BLaER1 treated with 17β-estradiol and CSF1 and Interleukin-3, amounts not matched to agents 10 nM and 100 nM (cell line): ENCODE measurements at regions not wholly inside any gene's neighbourhood (a gene's known extent, or its start where the extent isn't known, plus 50 kb on each side); places are given as distances from the start of the nearest gene placed in this dataset.

Experiments used
- H3K27ac ChIP-seq, 11 experiments: shearing (Covaris generic); formaldehyde crosslinking; 2 replicates each; pipeline ENCODE4 v1.8.1; 2022
- H3K27me3 ChIP-seq, 11 experiments: shearing (Covaris generic); formaldehyde crosslinking; 2 replicates each; pipeline ENCODE4 v1.8.1; 2022
- H3K36me3 ChIP-seq, 11 experiments: shearing (Covaris generic); formaldehyde crosslinking; 2 replicates each; pipeline ENCODE4 v1.8.1; 2022
- H3K4me1 ChIP-seq, 10 experiments: shearing (Covaris generic); formaldehyde crosslinking; 2 replicates each; pipeline ENCODE4 v1.8.1; 2022
- H3K4me2 ChIP-seq, 11 experiments: shearing (Covaris generic); formaldehyde crosslinking; 2 replicates each; pipeline ENCODE4 v1.8.1; 2022
- H3K4me3 ChIP-seq, 10 experiments: shearing (Covaris generic); formaldehyde crosslinking; 2 replicates each; pipeline ENCODE4 v1.8.1; 2022
- H3K9ac ChIP-seq, 11 experiments: shearing (Covaris generic); formaldehyde crosslinking; 2 replicates each; pipeline ENCODE4 v1.8.1; 2022
- H3K9me3 ChIP-seq, 11 experiments: shearing (Covaris generic); formaldehyde crosslinking; replicated peaks in 1 of 11; 2 replicates each; pipeline ENCODE4 v1.8.1; 2022
- H4K20me1 ChIP-seq, 11 experiments: shearing (Covaris generic); formaldehyde crosslinking; 2 replicates each; pipeline ENCODE4 v1.8.1; 2022
- Cebpa-rat ChIP-seq, 11 experiments: shearing (Covaris generic); IDR thresholded peaks; 2 replicates each; pipeline ENCODE4 v1.8.1; 2022

DNA sequence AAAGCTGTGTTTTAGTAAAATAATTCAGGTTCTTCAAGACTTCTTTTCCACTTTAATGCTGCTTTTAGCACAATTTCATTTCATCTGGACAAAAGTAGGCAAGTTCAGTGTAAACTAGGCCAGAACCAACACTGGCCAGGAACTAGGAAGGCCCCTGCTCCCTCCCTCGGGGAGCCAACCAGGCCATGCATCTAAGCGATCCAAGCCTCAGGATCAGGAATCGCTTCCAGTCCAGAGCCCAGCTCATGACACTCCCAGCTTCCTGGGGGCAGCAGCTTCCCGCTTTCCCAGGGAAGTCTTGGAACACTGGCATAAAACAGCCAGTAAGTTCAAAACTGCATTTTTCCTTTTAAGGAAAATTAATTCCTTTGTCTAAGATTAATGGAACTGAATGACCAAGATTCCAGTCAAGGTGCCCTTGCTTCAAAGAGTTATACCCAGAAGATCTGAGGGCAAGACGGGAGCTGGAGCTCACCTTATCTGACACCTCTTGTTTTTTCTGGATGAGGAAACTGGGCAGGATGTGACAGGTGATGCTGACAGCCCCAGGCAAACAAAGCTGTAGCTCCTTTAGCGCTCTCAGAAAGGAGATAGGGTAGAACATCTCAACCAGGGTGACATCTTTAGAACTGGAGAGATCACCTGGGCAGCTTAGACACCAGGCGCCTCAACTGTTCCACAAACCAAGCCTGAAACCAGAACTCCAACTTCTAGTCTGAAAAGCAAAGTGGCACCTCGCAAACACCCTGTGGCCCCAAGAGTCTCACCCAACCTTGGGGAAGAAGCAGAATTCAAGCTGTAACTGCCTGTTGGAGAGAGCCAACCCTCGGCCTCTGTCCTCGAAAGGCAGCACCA lies 61.4 kb upstream of the PNMA1 start:
- H3K9ac ChIP-seq: peak overlapping the region in 2 of 11 experiments; percentile 14 to 26; a peak in 1 of 22 replicates
- H3K9me3 ChIP-seq: no peaks in the 10 kb centered on the region
- H3K4me2 ChIP-seq: peak overlapping the region; percentile 25 to 97 (median 57); a peak in 17 of 22 replicates
- peaks cover 87 to 100% (median 96%) of the 10 kb centered on the region in 10 experiments for H3K4me1 ChIP-seq
- peaks cover 58 to 75% (median 70%) of the 10 kb centered on the region in 11 experiments; a peak in 21 of 22 replicates for H4K20me1 ChIP-seq
- H3K27ac ChIP-seq: peak overlapping the region in 9 of 11 experiments; percentile 5 to 88 (median 31); a peak in 11 of 22 replicates
- no peaks in the 10 kb centered on the region for H3K27me3 ChIP-seq
- H3K4me3 ChIP-seq: no peak overlapping the region
- TF ChIP-seq Cebpa-rat (IDR thresholded peaks at IDR 0.05): no peak
- H3K36me3 ChIP-seq: peaks cover 0 to 14% (median 4%) of the 10 kb centered on the region in 11 experiments; a peak in 6 of 22 replicates

DNA sequence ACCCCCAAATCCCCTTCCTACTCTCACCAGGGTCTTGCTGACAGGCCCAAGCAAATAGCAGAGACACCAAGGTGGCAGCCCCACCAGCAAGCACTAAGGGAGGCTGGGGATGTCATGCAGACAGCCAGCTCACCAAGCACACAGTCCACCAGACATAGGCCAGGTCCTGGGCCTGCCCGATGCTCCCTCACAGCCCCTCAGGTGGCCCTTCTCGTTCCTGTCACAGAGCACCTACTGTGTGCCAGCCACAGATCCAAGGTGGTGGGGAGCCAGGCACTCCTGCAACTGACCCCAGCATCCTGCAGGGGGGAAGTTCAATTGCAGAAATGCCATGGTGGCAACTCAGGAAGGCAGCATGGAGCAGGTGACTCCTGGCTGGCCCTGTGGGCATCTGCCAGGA lies 60.5 kb upstream of the PNMA1 start:
- Histone ChIP-seq H3K9ac (peak overlapping the region in 3 of 11 experiments; percentile 26 to 44 (median 40); a peak in 4 of 22 replicates), H3K4me1 (peaks cover 87 to 100% (median 96%) of the 10 kb centered on the region in 10 experiments), H3K27me3 (no peaks in the 10 kb centered on the region)

DNA sequence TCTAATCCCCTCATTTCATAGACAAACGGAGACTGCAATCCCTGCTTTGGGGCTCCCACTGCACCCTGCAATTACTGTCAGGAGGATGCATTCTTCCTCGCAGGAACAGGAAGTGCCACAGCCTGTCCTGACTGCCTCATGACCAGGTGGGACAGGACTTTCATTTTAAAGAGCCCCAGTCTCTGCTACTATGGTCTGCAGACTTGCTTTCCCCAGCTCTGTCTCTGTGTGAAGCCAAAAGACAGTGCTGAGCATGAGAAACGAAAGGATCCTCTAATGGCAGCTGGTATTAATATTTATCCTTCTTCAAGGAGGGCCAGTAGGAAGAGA lies 60.0 kb upstream of the PNMA1 start:
- peaks cover 64 to 84% (median 77%) of the 10 kb centered on the region in 11 experiments; a peak in 21 of 22 replicates for H4K20me1 ChIP-seq
- H3K9me3 ChIP-seq: no peaks in the 10 kb centered on the region
- H3K27me3 ChIP-seq: no peaks in the 10 kb centered on the region
- peak overlapping the region in 9 of 11 experiments; percentile 9 to 88 (median 44); a peak in 17 of 22 replicates for H3K27ac ChIP-seq
- peak overlapping the region; percentile 25 to 97 (median 57) for H3K4me2 ChIP-seq
- H3K4me1 ChIP-seq: peaks cover 89 to 100% (median 99%) of the 10 kb centered on the region in 10 experiments
- H3K9ac ChIP-seq: peak overlapping the region in 3 of 11 experiments; percentile 26 to 44 (median 40); a peak in 5 of 22 replicates
- no peak for TF ChIP-seq Cebpa-rat (IDR thresholded peaks at IDR 0.05)
- no peak overlapping the region for H3K4me3 ChIP-seq
- peaks cover 0 to 8% (median 3%) of the 10 kb centered on the region in 11 experiments; a peak in 5 of 22 replicates for H3K36me3 ChIP-seq

More for the DNA sequence above, 60.5 kb upstream of the PNMA1 start:
- H3K36me3 ChIP-seq: peaks cover 0 to 8% (median 3%) of the 10 kb centered on the region in 11 experiments; a peak in 5 of 22 replicates
- no peak for TF ChIP-seq Cebpa-rat (IDR thresholded peaks at IDR 0.05)
- peak overlapping the region; percentile 25 to 97 (median 57) for H3K4me2 ChIP-seq
- peak overlapping the region in 9 of 11 experiments; percentile 9 to 88 (median 44); a peak in 17 of 22 replicates for H3K27ac ChIP-seq
- no peak overlapping the region for H3K4me3 ChIP-seq
- no peaks in the 10 kb centered on the region for H3K9me3 ChIP-seq
- H4K20me1 ChIP-seq: peaks cover 64 to 79% (median 76%) of the 10 kb centered on the region in 11 experiments; a peak in 21 of 22 replicates

DNA sequence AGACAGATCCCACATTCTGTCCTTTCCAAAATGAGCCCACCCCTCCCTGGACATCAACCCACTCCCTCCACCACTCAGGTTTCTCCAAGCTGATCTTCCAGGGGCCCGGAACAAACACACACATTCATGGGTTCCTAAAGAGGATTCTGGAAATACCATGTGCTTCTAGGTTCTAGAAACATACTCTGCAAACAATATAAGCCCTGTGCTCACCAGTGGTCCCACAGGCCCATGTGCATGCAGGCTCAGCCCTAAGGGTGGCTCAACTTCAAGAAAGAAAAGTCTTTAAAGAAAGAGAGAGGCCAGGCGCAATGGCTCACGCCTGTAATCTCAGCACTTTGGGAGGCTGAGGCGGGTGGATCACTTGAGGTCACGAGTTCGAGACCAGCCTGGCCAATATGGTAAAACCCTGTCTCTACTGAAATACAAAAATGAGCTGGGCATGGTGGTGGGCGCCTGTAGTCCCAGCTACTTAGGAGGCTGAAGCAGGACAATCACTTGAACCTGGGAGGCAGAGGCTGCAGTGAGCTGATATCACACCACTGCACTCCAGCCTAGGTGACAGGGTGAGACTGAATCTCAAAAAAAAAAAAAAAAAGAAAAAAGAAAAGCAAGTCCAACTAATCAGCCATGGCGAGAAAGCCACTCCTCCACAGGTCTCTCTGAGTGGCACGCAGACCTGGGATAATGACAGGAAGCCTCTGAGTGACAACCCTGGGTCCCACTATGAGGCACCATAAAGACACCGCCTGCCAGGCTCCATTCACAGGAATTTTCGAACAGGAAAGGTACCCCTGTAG lies 59.5 kb upstream of the PNMA1 start:
- H3K27me3 ChIP-seq: no peaks in the 10 kb centered on the region
- TF ChIP-seq Cebpa-rat (IDR thresholded peaks at IDR 0.05): no peak
- no peak overlapping the region for H3K4me3 ChIP-seq
- H3K9ac ChIP-seq: peak overlapping the region in 3 of 11 experiments; percentile 26 to 44 (median 40); a peak in 3 of 22 replicates
- H3K36me3 ChIP-seq: peaks cover 0 to 13% (median 3%) of the 10 kb centered on the region in 11 experiments; a peak in 5 of 22 replicates
- H3K4me2 ChIP-seq: peak overlapping the region; percentile 46 to 97 (median 60)
- peaks cover 69 to 89% (median 77%) of the 10 kb centered on the region in 11 experiments; a peak in 21 of 22 replicates for H4K20me1 ChIP-seq
- H3K9me3 ChIP-seq: no peaks in the 10 kb centered on the region
- H3K4me1 ChIP-seq: peaks cover 89 to 100% (median 99%) of the 10 kb centered on the region in 10 experiments
- peak overlapping the region in 9 of 11 experiments; percentile 9 to 88 (median 39); a peak in 11 of 22 replicates for H3K27ac ChIP-seq

DNA sequence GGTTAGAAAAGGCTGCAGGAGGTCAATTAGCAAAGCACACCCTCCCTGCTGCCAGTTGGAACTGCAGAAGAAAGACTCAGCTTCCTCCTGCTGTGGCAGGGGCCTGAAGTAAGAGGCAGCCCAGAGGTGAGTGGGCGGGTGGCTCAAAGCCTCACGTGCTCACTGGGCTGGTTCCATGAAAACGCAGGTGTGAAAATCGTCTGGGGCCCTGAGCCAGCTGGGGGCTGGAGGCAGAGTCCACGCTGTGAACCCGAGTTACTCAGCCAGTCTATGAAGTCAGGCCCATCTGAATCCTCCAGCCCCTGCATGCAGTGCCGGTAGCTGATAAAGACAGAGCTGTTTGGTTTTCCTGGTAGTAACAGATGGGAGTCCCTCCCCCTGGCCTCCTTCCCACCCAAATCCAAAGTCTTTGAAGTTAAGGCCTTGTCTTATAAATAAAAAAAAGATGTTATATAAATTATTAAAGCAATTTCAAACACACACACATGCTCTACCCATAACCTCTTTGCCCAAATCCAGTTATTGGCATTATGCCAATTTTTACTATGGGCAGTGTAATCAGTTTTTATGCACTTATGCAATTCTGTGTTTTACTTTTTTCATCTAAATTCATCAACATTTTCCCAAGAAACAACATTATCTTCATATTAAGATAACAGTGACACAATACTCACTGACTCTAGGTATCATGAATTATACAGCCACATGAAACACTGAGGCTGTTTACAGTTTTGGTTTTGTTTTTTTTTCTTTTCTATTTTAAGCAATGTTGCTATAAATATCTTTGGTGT lies 57.9 kb upstream of the PNMA1 start:
- H3K9me3 ChIP-seq: no peaks in the 10 kb centered on the region
- H3K36me3 ChIP-seq: peaks cover 0 to 17% (median 3%) of the 10 kb centered on the region in 11 experiments; a peak in 5 of 22 replicates
- H3K4me2 ChIP-seq: peak overlapping the region; percentile 86 to 99 (median 91)
- H4K20me1 ChIP-seq: peaks cover 54 to 95% (median 78%) of the 10 kb centered on the region in 11 experiments; a peak in 21 of 22 replicates
- peaks cover 89 to 100% (median 97%) of the 10 kb centered on the region in 10 experiments for H3K4me1 ChIP-seq
- TF ChIP-seq Cebpa-rat (IDR thresholded peaks at IDR 0.05): no peak
- H3K27me3 ChIP-seq: no peaks in the 10 kb centered on the region
- peak overlapping the region; percentile 34 to 72 (median 60); a peak in 16 of 22 replicates for H3K9ac ChIP-seq
- peak overlapping the region in 1 of 10 experiments; percentile 10; a peak in 2 of 20 replicates for H3K4me3 ChIP-seq
- H3K27ac ChIP-seq: peak overlapping the region; percentile 27 to 78 (median 73); a peak in 21 of 22 replicates

DNA sequence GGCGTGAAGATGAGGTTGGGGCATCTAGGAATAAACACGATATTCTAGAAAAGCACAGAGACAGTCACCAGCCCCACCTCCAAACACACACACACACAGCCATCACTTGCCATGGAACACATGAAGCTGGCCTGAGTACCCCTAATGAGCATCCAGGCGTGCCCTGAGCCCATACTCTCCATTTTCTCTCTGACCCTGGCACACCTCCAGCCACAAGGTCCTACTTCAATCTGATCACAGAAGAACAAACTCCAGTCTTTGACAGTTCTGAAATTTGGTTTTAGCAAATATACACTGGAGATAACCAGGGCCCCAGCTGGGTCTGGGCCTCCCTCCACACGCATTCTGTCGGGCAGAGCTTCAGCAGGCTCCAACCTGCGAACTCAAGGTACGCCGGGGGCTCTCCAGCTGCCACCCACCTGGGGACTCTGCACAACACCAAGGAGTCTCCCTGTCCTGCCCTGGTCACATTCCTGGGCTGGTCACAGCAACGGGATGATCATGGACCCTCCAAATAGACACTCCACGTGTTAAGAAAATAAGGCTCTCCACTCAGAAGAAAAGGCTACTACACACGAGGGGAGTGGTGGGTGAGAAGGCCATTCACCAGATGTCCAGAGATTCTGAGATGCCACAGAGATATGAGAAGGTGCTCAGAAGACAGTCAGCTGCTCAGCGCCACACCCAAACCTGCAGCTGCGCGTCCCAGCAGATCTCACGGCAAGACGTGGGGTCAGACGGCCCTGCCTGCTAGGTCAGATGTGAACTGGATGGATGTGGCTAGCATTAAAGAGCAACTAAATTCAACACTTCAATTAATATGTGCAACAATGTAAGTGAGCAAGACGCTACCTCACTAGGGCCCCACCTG lies 57.0 kb upstream of the PNMA1 start:
- Histone ChIP-seq H3K9ac (peak overlapping the region; percentile 34 to 72 (median 60); a peak in 20 of 22 replicates), H3K4me1 (peaks cover 96 to 100% (median 98%) of the 10 kb centered on the region in 10 experiments), H4K20me1 (peaks cover 48 to 95% (median 78%) of the 10 kb centered on the region in 11 experiments; a peak in 21 of 22 replicates), H3K4me2 (peak overlapping the region; percentile 86 to 99 (median 91)), H3K9me3 (no peaks in the 10 kb centered on the region), H3K4me3 (peak overlapping the region in 5 of 10 experiments; percentile 3 to 30 (median 10); a peak in 5 of 20 replicates), H3K27me3 (no peaks in the 10 kb centered on the region), H3K36me3 (peaks cover 0 to 18% (median 3%) of the 10 kb centered on the region in 11 experiments; a peak in 5 of 22 replicates), H3K27ac (peak overlapping the region; percentile 63 to 78 (median 73))
- TF ChIP-seq Cebpa-rat (IDR thresholded peaks at IDR 0.05): no peak

DNA sequence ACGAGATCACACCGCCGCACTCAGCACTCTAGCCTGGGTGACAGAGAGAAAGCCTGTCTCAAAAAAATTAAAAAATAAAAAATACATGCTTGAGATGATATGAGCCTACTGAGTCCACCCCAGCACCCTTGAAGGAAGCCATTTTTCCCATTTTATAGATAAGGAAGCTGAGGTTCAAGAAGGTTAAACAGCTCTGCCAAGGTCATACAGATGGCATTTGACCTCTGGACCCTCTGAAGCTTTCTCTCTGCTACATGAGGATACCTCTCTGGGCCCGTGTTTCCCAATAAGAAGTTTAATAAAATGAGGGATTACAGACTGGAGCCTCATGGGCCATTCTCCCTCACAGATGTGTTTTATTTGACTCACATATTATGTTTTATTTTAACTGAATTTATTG lies 53.9 kb upstream of the PNMA1 start:
- Histone ChIP-seq H3K4me1 (peaks cover 97 to 100% (median 99%) of the 10 kb centered on the region in 10 experiments), H3K4me2 (peak overlapping the region in 9 of 11 experiments; percentile 92 to 100 (median 99); a peak in 15 of 22 replicates), H3K9me3 (no peaks in the 10 kb centered on the region), H3K36me3 (peaks cover 0 to 13% (median 0%) of the 10 kb centered on the region in 11 experiments; a peak in 4 of 22 replicates), H3K4me3 (no peak overlapping the region), H3K27me3 (no peaks in the 10 kb centered on the region), H4K20me1 (peaks cover 44 to 90% (median 74%) of the 10 kb centered on the region in 11 experiments; a peak in 19 of 22 replicates), H3K9ac (peak overlapping the region in 1 of 11 experiments; percentile 23; a peak in 1 of 22 replicates), H3K27ac (peak overlapping the region in 10 of 11 experiments; percentile 17 to 97 (median 39); a peak in 17 of 22 replicates)
- TF ChIP-seq Cebpa-rat (IDR thresholded peaks at IDR 0.05): no peak
